ENCODE measurements at regions not wholly inside any gene's neighbourhood (a gene's known extent, or its start where the extent isn't known, plus 50 kb on each side); places are given as distances from the start of the nearest gene placed in this dataset.

DNA sequence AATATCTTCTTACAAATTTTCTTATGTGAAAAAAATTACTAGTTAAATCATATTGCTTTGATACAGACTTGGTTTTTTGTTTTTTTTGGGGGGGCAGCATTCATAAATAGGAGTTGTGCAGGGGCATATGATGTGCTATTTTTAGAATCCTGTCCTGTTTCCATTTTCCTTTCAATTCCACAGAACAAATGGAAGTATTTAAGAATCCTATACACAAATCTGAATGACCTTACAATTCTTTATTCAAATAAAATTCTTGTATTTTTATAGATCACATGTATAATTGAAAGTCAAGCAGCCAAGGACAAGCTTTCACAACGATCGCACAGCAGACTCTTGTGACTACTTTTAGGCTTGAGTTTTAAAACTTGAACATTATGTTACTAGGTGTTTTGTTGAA, 523.9 kb downstream of the ANKRD50 start:
- TF ChIP-seq CTCF (conservative IDR thresholded peaks at IDR 0.05 in 1 of 2, IDR thresholded peaks at IDR 0.05 in 1 of 2; ENCODE audit: extremely low read depth in 1 of 2, insufficient read depth in 1 of 2, low read depth in 1 of 2, low read length in 2 of 2) = no peak
- TF ChIP-seq EZH2 (IDR thresholded peaks at IDR 0.05; ENCODE audit: borderline replicate concordance, low read length) = no peak
